SK-N-SH (cell line): ENCODE measurements at regions not wholly inside any gene's neighbourhood (a gene's known extent, or its start where the extent isn't known, plus 50 kb on each side); places are given as distances from the start of the nearest gene placed in this dataset.

Source experiments
- CTCF ChIA-PET: fragments of 300-600, 350-600 bp; formaldehyde crosslinking; extraction: SDS; loops from one replicate; lab custom pipeline; 2021; lab: Yijun Ruan, JAX
- POLR2A ChIA-PET: fragments of 350-600 bp; sonication (Branson Sonifier 250); formaldehyde crosslinking; extraction: SDS; loops from one replicate; lab custom pipeline; 2020; ENCODE audit warnings: antibody characterized with exemption, inconsistent platforms; lab: Yijun Ruan, JAX
- DNase-seq: peaks from one replicate; pipeline ENCODE4 v3.0.0; 2012
- H2AFZ ChIP-seq: fragments of 200-600 bp; sonication (generic); 2 replicates; pipeline ENCODE4 v1.8.1; 2016; ENCODE audit warnings: antibody characterized with exemption, mild to moderate bottlenecking, low read depth
- H3F3A ChIP-seq: fragments of 200-600 bp; sonication (generic); replicated peaks from 2 replicates; pipeline ENCODE3; 2016; ENCODE audit warnings: antibody characterized with exemption, mild to moderate bottlenecking; ENCODE audit not compliant: insufficient read depth
- H3K27ac ChIP-seq, 2 experiments: fragments of 200-500 bp in 1 of 2; fragments of 200-600 bp in 1 of 2; sonication (Bioruptor generic) in 1 of 2; sonication (generic), shearing (Covaris generic) in 1 of 2; 2 replicates each; pipeline versions ENCODE4 v1.5.1 to v1.6.1; 2014 to 2016; ENCODE audit warnings: low read depth in 2 of 2, inconsistent platforms in 1 of 2, low read length in 1 of 2, mild to moderate bottlenecking in 1 of 2, mixed read lengths in 1 of 2
- H3K27me3 ChIP-seq: fragments of 200-600 bp; sonication (generic), shearing (Covaris generic); 2 replicates; pipeline ENCODE4 v1.6.1; 2016; ENCODE audit warnings: mixed run types; ENCODE audit not compliant: insufficient read depth
- H3K36me3 ChIP-seq, 2 experiments: fragments of 200-500 bp in 1 of 2; fragments of 200-600 bp in 1 of 2; sonication (Bioruptor generic) in 1 of 2; sonication (generic) in 1 of 2; replicated peaks in 1 of 2; 2 replicates each; pipeline versions ENCODE3 to v1.5.1; 2014 to 2016; ENCODE audit warnings: low read length in 1 of 2, mild to moderate bottlenecking in 1 of 2; ENCODE audit not compliant: insufficient read depth in 2 of 2, control insufficient read depth in 1 of 2
- H3K4me1 ChIP-seq, 2 experiments: fragments of 200-500 bp in 1 of 2; fragments of 200-600 bp in 1 of 2; sonication (Bioruptor generic) in 1 of 2; sonication (generic), shearing (Covaris generic) in 1 of 2; 2 replicates each; pipeline versions ENCODE4 v1.5.1 to v1.6.1; 2014 to 2016; ENCODE audit warnings: low read depth in 1 of 2, low read length in 1 of 2, mixed run types in 1 of 2; ENCODE audit not compliant: insufficient read depth in 2 of 2, control insufficient read depth in 1 of 2
- H3K4me2 ChIP-seq: fragments of 200-600 bp; sonication (generic), shearing (Covaris generic); 2 replicates; pipeline ENCODE4 v1.6.1; 2017; ENCODE audit warnings: mixed run types
- H3K4me3 ChIP-seq, 2 experiments: fragments of 200-500 bp in 1 of 2; fragments of 200-600 bp in 1 of 2; sonication (Bioruptor generic) in 1 of 2; sonication (generic), shearing (Covaris generic) in 1 of 2; 2 replicates each; pipeline versions ENCODE4 v1.5.1 to v1.8.1; 2014 to 2016; ENCODE audit warnings: low read depth in 2 of 2, inconsistent platforms in 1 of 2, low read length in 1 of 2, mild to moderate bottlenecking in 1 of 2, mixed read lengths in 1 of 2, moderate library complexity in 1 of 2
- H3K79me2 ChIP-seq: fragments of 200-600 bp; sonication (generic); 2 replicates; pipeline ENCODE4 v1.8.1; 2017; ENCODE audit warnings: mild to moderate bottlenecking; ENCODE audit not compliant: insufficient read depth
- H3K9ac ChIP-seq: fragments of 200-600 bp; sonication (generic); 2 replicates; pipeline ENCODE4 v1.6.1; 2017; ENCODE audit warnings: mixed run types
- H3K9me2 ChIP-seq: fragments of 200-600 bp; sonication (generic); 2 replicates; pipeline ENCODE4 v1.6.1; 2017; ENCODE audit warnings: mixed run types
- H3K9me3 ChIP-seq: fragments of 200-600 bp; sonication (generic); 2 replicates; pipeline ENCODE4 v1.6.1; 2017; ENCODE audit warnings: mixed run types, mild to moderate bottlenecking, moderate library complexity
- H4K20me1 ChIP-seq: fragments of 200-600 bp; sonication (generic); 2 replicates; pipeline ENCODE4 v1.6.1; 2017; ENCODE audit warnings: mild to moderate bottlenecking, mixed run types; ENCODE audit not compliant: insufficient read depth
- CTCF ChIP-seq: fragments of 200-600 bp; sonication (generic); IDR thresholded peaks from 2 replicates; pipeline ENCODE4 v1.6.1; 2017; ENCODE audit warnings: antibody characterized with exemption, mild to moderate bottlenecking, moderate library complexity
- ELF1 ChIP-seq: IDR thresholded peaks from 2 replicates; pipeline ENCODE4 v1.4.0; 2012
- GABPA ChIP-seq: IDR thresholded peaks from 2 replicates; pipeline ENCODE4 v1.4.0; 2012; ENCODE audit warnings: low read depth, mild to moderate bottlenecking
- GATA2 ChIP-seq: sonication (generic); formaldehyde crosslinking; IDR thresholded peaks from 2 replicates; pipeline ENCODE4 v1.5.0; 2020; ENCODE audit warnings: mild to moderate bottlenecking, missing genetic modification reagents
- IRF3 ChIP-seq: fragments of 150-350 bp; IDR thresholded peaks from 2 replicates; pipeline ENCODE4 v1.6.1; 2016; ENCODE audit warnings: mild to moderate bottlenecking, low read depth, low read length
- JUND ChIP-seq: IDR thresholded peaks from 2 replicates; pipeline ENCODE4 v1.4.0; 2012
- MAX ChIP-seq: IDR thresholded peaks from 2 replicates; pipeline ENCODE4 v1.4.0; 2012; ENCODE audit warnings: low read depth
- MXI1 ChIP-seq: IDR thresholded peaks from 2 replicates; pipeline ENCODE4 v1.6.1; 2012; ENCODE audit warnings: mild to moderate bottlenecking, low read depth, low read length, improper control_type of control experiment
- NFIC ChIP-seq: IDR thresholded peaks from 2 replicates; pipeline ENCODE4 v1.4.0; 2012; ENCODE audit warnings: borderline replicate concordance
- RCOR1 ChIP-seq: fragments of 150-350 bp; IDR thresholded peaks from 2 replicates; pipeline ENCODE4 v1.6.1; 2017; ENCODE audit warnings: antibody characterized with exemption, low read length
- RFX5 ChIP-seq: IDR thresholded peaks from 2 replicates; pipeline ENCODE4 v1.6.1; 2012; ENCODE audit warnings: mild to moderate bottlenecking, improper control_type of control experiment, low read length
- SIN3A ChIP-seq: IDR thresholded peaks from 2 replicates; pipeline ENCODE4 v1.6.1; 2012; ENCODE audit warnings: low read depth, mild to moderate bottlenecking, low read length, moderate library complexity, borderline replicate concordance
- SMC3 ChIP-seq: IDR thresholded peaks from 2 replicates; pipeline ENCODE4 v1.6.1; 2012; ENCODE audit warnings: low read depth, low read length, improper control_type of control experiment
- TAF1 ChIP-seq: IDR thresholded peaks from 2 replicates; pipeline ENCODE4 v1.6.1; 2012; ENCODE audit warnings: low read depth, mild to moderate bottlenecking, low read length, moderate library complexity, borderline replicate concordance
- TEAD4 ChIP-seq: IDR thresholded peaks from 2 replicates; pipeline ENCODE4 v1.4.0; 2012; ENCODE audit warnings: mild to moderate bottlenecking, borderline replicate concordance; ENCODE audit not compliant: insufficient read depth
- USF2 ChIP-seq: fragments of 150-350 bp; IDR thresholded peaks from 2 replicates; pipeline ENCODE4 v1.6.1; 2017; ENCODE audit warnings: antibody characterized with exemption, low read length, low read depth, borderline replicate concordance
- YY1 ChIP-seq: IDR thresholded peaks from 2 replicates; pipeline ENCODE4 v1.4.0; 2012; ENCODE audit warnings: low read depth, mild to moderate bottlenecking
- WGBS: methylation state at CpG from one replicate; pipeline ENCODE4 v1.1.6; 2017; ENCODE audit warnings: low lambda C conversion rate; 5-methylcytosine and 5-hydroxymethylcytosine counted together

- no peaks in the 10 kb centered on the region for H3K27me3 ChIP-seq
- H3F3A ChIP-seq: no peaks in the 10 kb centered on the region
- H4K20me1 ChIP-seq: no peaks in the 10 kb centered on the region
- DNase-seq: no peak
- H3K4me3 ChIP-seq: no peak overlapping the region
- no peak overlapping the region for H3K4me2 ChIP-seq
- H3K9me2 ChIP-seq: no peaks in the 10 kb centered on the region
- CTCF ChIA-PET: no interaction called here
- H3K9ac ChIP-seq: no peak overlapping the region
- no peaks in the 10 kb centered on the region for H3K36me3 ChIP-seq
- H3K9me3 ChIP-seq: no peaks in the 10 kb centered on the region
- 55% methylated on average over 1 of the region's 1 CpG for WGBS
- no peak overlapping the region for H2AFZ ChIP-seq
- no peak for TF ChIP-seq GATA2 (CRISPR knock-in tag)
- TF ChIP-seq TAF1: no peak
- TF ChIP-seq JUND: no peak
- TF ChIP-seq MAX: no peak
- TF ChIP-seq, all 33 proteins: peak for 0
- POLR2A ChIA-PET: no interaction called here
- Histone ChIP-seq H3K4me1 (peaks cover 0 to 4% of the 10 kb centered on the region in 2 experiments; a peak in 2 of 4 replicates), H3K79me2 (no peaks in the 10 kb centered on the region), H3K27ac (no peak overlapping the region)
These were observed 202.9 kb downstream of the HS3ST3A1 start for GRCh38 chr17:13398853-13399252.

GRCh38 chr17:13398091-13398490 is 203.6 kb downstream of the HS3ST3A1 start:
- H3K27ac ChIP-seq: no peak overlapping the region
- no peaks in the 10 kb centered on the region for H3K36me3 ChIP-seq
- WGBS: 93% methylated on average over 1 of the region's 1 CpG
- no peak overlapping the region for H3K4me3 ChIP-seq
- TF ChIP-seq MXI1 (no peak), TEAD4 (no peak), YY1 (no peak), SIN3A (no peak), JUND (no peak), IRF3 (no peak), MAX (no peak)
- no peaks in the 10 kb centered on the region for H3F3A ChIP-seq
- H2AFZ ChIP-seq: no peak overlapping the region
- no peak for DNase-seq
- no peak overlapping the region for H3K4me2 ChIP-seq
- CTCF ChIA-PET: interaction anchor here (1.1 to 1.5 kb wide), 2 partner anchors 13 to 18 kb away, joined by 3 to 4 read pairs; no protein-coding TSS in a partner anchor
- no peak overlapping the region for H3K9ac ChIP-seq
- no peaks in the 10 kb centered on the region for H4K20me1 ChIP-seq
- no peaks in the 10 kb centered on the region for H3K27me3 ChIP-seq
- no peaks in the 10 kb centered on the region for H3K79me2 ChIP-seq
- peaks cover 0 to 4% of the 10 kb centered on the region in 2 experiments; a peak in 1 of 4 replicates for H3K4me1 ChIP-seq
- H3K9me3 ChIP-seq: no peaks in the 10 kb centered on the region
- POLR2A ChIA-PET: no interaction called here
- H3K9me2 ChIP-seq: no peaks in the 10 kb centered on the region

- H3K36me3 ChIP-seq: no peaks in the 10 kb centered on the region
- no peak for DNase-seq
- no peak overlapping the region for H3K4me2 ChIP-seq
- H3K4me3 ChIP-seq: no peak overlapping the region
- WGBS: 71% methylated on average over 1 of the region's 1 CpG
- H3K79me2 ChIP-seq: no peaks in the 10 kb centered on the region
- H2AFZ ChIP-seq: no peak overlapping the region
- no peak overlapping the region for H3K27ac ChIP-seq
- no peaks in the 10 kb centered on the region for H3K9me2 ChIP-seq
- ChIA-PET POLR2A (no interaction called here), CTCF (no interaction called here)
- no peaks in the 10 kb centered on the region for H3K27me3 ChIP-seq
- H3K9me3 ChIP-seq: no peaks in the 10 kb centered on the region
- H4K20me1 ChIP-seq: no peaks in the 10 kb centered on the region
- no peaks in the 10 kb centered on the region for H3F3A ChIP-seq
- peaks cover 0 to 4% of the 10 kb centered on the region in 2 experiments; a peak in 1 of 4 replicates for H3K4me1 ChIP-seq
- no peak overlapping the region for H3K9ac ChIP-seq
- no peak for TF ChIP-seq NFIC
- TF ChIP-seq GABPA: no peak
- TF ChIP-seq RCOR1: no peak
- TF ChIP-seq MAX: no peak
- no peak for TF ChIP-seq ELF1
- TF ChIP-seq USF2: no peak
- no peak for TF ChIP-seq SMC3
- no peak for TF ChIP-seq CTCF
- TF ChIP-seq RFX5: no peak
- no peak for TF ChIP-seq SIN3A
- TF ChIP-seq TEAD4: no peak
These were observed 205.9 kb downstream of the HS3ST3A1 start for GRCh38 chr17:13395862-13396261.
